GM18508 (cell line): ENCODE measurements at regions not wholly inside any gene's neighbourhood (a gene's known extent, or its start where the extent isn't known, plus 50 kb on each side); places are given as distances from the start of the nearest gene placed in this dataset.

Experiments used
- ATAC-seq: cut with Tn5 transposase; IDR thresholded peaks from one replicate; pipeline ENCODE4 v1.9.1; 2021; ENCODE audit warnings: moderate number of reproducible peaks; ENCODE audit not compliant: insufficient read depth, unreplicated experiment

- no peak for ATAC-seq
These were observed 207.9 kb downstream of the ARL4C start for GRCh38 chr2:234288974-234289455.

GRCh38 chr2:234287650-234288049, 209.2 kb downstream of the ARL4C start:
- ATAC-seq, result no peak

- ATAC-seq, result no peak
These were observed 209.9 kb downstream of the ARL4C start for GRCh38 chr2:234286956-234287355.

GRCh38 chr2:234286118-234286598, 210.7 kb downstream of the ARL4C start:
- no peak for ATAC-seq

- no peak for ATAC-seq
These were observed 211.3 kb downstream of the ARL4C start for GRCh38 chr2:234285541-234285940.

- ATAC-seq, result no peak
These were observed 217.2 kb downstream of the ARL4C start for GRCh38 chr2:234279637-234280036.

GRCh38 chr2:234278556-234279255, 218.2 kb downstream of the ARL4C start:
- no peak for ATAC-seq

- no peak for ATAC-seq
These were observed 221.4 kb downstream of the ARL4C start for GRCh38 chr2:234275515-234275914.

- no peak for ATAC-seq
These were observed 222.8 kb downstream of the ARL4C start for GRCh38 chr2:234273887-234274584.

GRCh38 chr2:234272069-234272850, 221.8 kb downstream of the SPP2 start:
- no peak for ATAC-seq

GRCh38 chr2:234271338-234271737, 220.8 kb downstream of the SPP2 start:
- no peak for ATAC-seq

- no peak for ATAC-seq
These were observed 219.3 kb downstream of the SPP2 start for GRCh38 chr2:234269769-234270204.

- no peak for ATAC-seq
These were observed 217.0 kb downstream of the SPP2 start for GRCh38 chr2:234267534-234267933.

GRCh38 chr2:234266952-234267351, 216.4 kb downstream of the SPP2 start:
- ATAC-seq, result no peak

GRCh38 chr2:234265206-234265605, 214.7 kb downstream of the SPP2 start:
- no peak for ATAC-seq

GRCh38 chr2:234261736-234262135, 211.2 kb downstream of the SPP2 start:
- no peak for ATAC-seq

GRCh38 chr2:234259440-234259839, 208.9 kb downstream of the SPP2 start:
- ATAC-seq, result no peak

- ATAC-seq, result no peak
These were observed 208.2 kb downstream of the SPP2 start for GRCh38 chr2:234258562-234259141.

GRCh38 chr2:234257859-234258561, 207.5 kb downstream of the SPP2 start:
- ATAC-seq, result no peak

- no peak for ATAC-seq
These were observed 206.0 kb downstream of the SPP2 start for GRCh38 chr2:234256516-234256915.
